ENCODE measurements at regions not wholly inside any gene's neighbourhood (a gene's known extent, or its start where the extent isn't known, plus 50 kb on each side); places are given as distances from the start of the nearest gene placed in this dataset.
"Not testable (repeated sequence)": the region's sequence is repeated elsewhere in the genome, so short reads cannot be mapped to it uniquely, and the experiment has no call there.

DNA sequence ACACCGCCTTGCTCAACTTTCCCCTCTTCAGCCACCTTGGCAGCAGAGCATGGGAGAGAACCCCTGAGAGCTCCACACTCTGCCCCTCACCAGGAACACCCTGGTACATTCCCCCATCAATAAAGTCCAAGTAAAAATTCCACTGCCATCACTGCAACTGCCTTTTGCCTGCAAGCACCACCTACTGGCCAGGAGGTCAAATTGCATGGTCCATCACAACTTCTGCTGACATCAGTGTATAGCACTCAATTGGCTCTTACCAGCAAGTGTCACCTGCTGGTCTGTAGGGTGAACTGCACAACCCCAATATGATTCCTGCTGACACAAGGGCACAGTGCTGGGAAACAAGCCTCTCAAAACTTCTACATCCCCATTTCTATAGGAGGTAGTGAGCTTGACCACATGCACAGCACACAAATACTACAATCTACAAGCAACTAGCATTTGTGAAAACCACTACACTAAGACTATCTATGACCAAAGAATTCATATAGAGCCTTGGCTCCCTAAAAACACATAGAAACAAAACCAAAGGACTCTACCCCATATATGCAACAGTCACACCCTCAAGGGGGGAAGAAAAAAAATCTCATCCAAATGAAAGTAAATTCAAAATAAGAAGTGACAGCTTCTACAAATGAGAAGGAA lies 69.2 kb downstream of the FASLG start:
- H3K4me2 ChIP-seq = no peak overlapping the region
- peak in 1 of 2 experiments; percentile 52 for DNase-seq
- TF ChIP-seq, protein P1, sequence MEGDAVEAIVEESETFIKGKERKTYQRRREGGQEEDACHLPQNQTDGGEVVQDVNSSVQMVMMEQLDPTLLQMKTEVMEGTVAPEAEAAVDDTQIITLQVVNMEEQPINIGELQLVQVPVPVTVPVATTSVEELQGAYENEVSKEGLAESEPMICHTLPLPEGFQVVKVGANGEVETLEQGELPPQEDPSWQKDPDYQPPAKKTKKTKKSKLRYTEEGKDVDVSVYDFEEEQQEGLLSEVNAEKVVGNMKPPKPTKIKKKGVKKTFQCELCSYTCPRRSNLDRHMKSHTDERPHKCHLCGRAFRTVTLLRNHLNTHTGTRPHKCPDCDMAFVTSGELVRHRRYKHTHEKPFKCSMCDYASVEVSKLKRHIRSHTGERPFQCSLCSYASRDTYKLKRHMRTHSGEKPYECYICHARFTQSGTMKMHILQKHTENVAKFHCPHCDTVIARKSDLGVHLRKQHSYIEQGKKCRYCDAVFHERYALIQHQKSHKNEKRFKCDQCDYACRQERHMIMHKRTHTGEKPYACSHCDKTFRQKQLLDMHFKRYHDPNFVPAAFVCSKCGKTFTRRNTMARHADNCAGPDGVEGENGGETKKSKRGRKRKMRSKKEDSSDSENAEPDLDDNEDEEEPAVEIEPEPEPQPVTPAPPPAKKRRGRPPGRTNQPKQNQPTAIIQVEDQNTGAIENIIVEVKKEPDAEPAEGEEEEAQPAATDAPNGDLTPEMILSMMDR (conservative IDR thresholded peaks at IDR 0.05) = peak; percentile 80
- no peak for TF ChIP-seq EZH2 (IDR thresholded peaks at IDR 0.05; ENCODE audit: low read depth)
- no TSS peak for BruUV-seq (replicated peaks)
- no peak overlapping the region for H3K27ac ChIP-seq
- ChIA-PET POLR2A (ENCODE audit: unreplicated experiment) (no interaction called here), CTCF (no interaction called here)
- no peaks in the 10 kb centered on the region for H3K4me1 ChIP-seq (replicated peaks; ENCODE audit: insufficient read depth)
- intact Hi-C loops (cut with micrococcal nuclease; ENCODE audit: unreplicated experiment) = no loop called here
- no peaks in the 10 kb centered on the region for H3K27me3 ChIP-seq (ENCODE audit: insufficient read depth, low read depth)
- H4K20me1 ChIP-seq (ENCODE audit: insufficient read depth) = no peaks in the 10 kb centered on the region
- H3K36me3 ChIP-seq (ENCODE audit: low read depth) = no peaks in the 10 kb centered on the region
- peaks cover 8% of the 10 kb centered on the region; the same call in 1 of the 2 replicates for H3K9me3 ChIP-seq (ENCODE audit: insufficient read depth, low read depth)
- no peaks in the 10 kb centered on the region for H3F3A ChIP-seq (ENCODE audit: insufficient read depth, low read depth)
- no peak overlapping the region for H3K4me3 ChIP-seq
- H2AFZ ChIP-seq = no peak overlapping the region
- H3K9me2 ChIP-seq (ENCODE audit: insufficient read depth) = no peaks in the 10 kb centered on the region
- H3K79me2 ChIP-seq (ENCODE audit: low read depth) = no peaks in the 10 kb centered on the region

DNA sequence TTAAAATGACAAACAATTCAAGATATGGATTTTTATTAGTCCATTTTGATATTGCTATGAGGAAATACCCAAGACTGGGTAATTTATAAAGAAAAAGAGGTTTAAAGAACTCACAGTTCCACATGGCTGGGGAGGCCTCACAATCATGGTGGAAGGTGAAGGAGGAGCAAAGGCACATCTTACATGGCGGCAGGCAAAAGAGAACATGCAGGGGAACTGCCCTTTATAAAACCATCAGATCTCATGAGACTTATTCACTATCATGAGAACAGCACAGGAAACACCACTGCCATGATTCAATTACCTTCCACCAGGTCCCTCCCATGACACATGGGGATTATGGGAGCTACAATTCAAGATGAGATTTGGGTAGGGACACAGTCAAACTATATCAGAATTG lies 69.8 kb downstream of the FASLG start:
- H3K4me1 ChIP-seq (replicated peaks; ENCODE audit: insufficient read depth); H3K27me3 ChIP-seq (ENCODE audit: insufficient read depth, low read depth); H3K9me3 ChIP-seq (ENCODE audit: insufficient read depth, low read depth); H3K27ac ChIP-seq; H4K20me1 ChIP-seq (ENCODE audit: insufficient read depth); CTCF ChIA-PET; H2AFZ ChIP-seq; POLR2A ChIA-PET (ENCODE audit: unreplicated experiment); H3K4me3 ChIP-seq; intact Hi-C loops (cut with micrococcal nuclease; ENCODE audit: unreplicated experiment); H3K9me2 ChIP-seq (ENCODE audit: insufficient read depth); BruUV-seq (replicated peaks); H3K79me2 ChIP-seq (ENCODE audit: low read depth); H3K4me2 ChIP-seq; DNase-seq; H3K36me3 ChIP-seq (ENCODE audit: low read depth); H3F3A ChIP-seq (ENCODE audit: insufficient read depth, low read depth): not testable (repeated sequence)

GRCh38 chr1:172732427-172732826 lies 73.5 kb downstream of the FASLG start:
- Histone ChIP-seq H3K4me1 (replicated peaks; ENCODE audit: insufficient read depth) (no peaks in the 10 kb centered on the region), H3K4me3 (no peak overlapping the region), H3K9me2 (ENCODE audit: insufficient read depth) (no peaks in the 10 kb centered on the region), H3K27me3 (ENCODE audit: insufficient read depth, low read depth) (no peaks in the 10 kb centered on the region), H3K27ac (no peak overlapping the region), H3K9me3 (ENCODE audit: insufficient read depth, low read depth) (peaks cover 8% of the 10 kb centered on the region; the same call in 1 of the 2 replicates), H3K79me2 (ENCODE audit: low read depth) (no peaks in the 10 kb centered on the region), H2AFZ (no peak overlapping the region), H3F3A (ENCODE audit: insufficient read depth, low read depth) (no peaks in the 10 kb centered on the region), H3K36me3 (ENCODE audit: low read depth) (no peaks in the 10 kb centered on the region), H4K20me1 (ENCODE audit: insufficient read depth) (no peaks in the 10 kb centered on the region), H3K4me2 (no peak overlapping the region)
- DNase-seq = no peak
- ChIA-PET POLR2A (ENCODE audit: unreplicated experiment) (no interaction called here), CTCF (interaction anchor here (0.6 to 0.7 kb wide), 4 partner anchors 12 to 520 kb away, joined by 3 to 9 read pairs (median 6); no protein-coding TSS in a partner anchor)
- BruUV-seq (replicated peaks) = no TSS peak
- intact Hi-C loops (cut with micrococcal nuclease; ENCODE audit: unreplicated experiment) = no loop called here
- TF ChIP-seq EZH2 (IDR thresholded peaks at IDR 0.05; ENCODE audit: low read depth) = no peak
- TF ChIP-seq, protein P1 (conservative IDR thresholded peaks at IDR 0.05) = no peak

- Histone ChIP-seq H3K9me3 (ENCODE audit: insufficient read depth, low read depth) (peaks cover 2% of the 10 kb centered on the region; the same call in 1 of the 2 replicates), H3K4me1 (replicated peaks; ENCODE audit: insufficient read depth) (no peaks in the 10 kb centered on the region), H3K9me2 (ENCODE audit: insufficient read depth) (no peaks in the 10 kb centered on the region), H3K36me3 (ENCODE audit: low read depth) (no peaks in the 10 kb centered on the region), H3K4me2 (no peak overlapping the region), H3K27ac (no peak overlapping the region), H2AFZ (no peak overlapping the region), H3K79me2 (ENCODE audit: low read depth) (no peaks in the 10 kb centered on the region), H4K20me1 (ENCODE audit: insufficient read depth) (no peaks in the 10 kb centered on the region), H3K27me3 (ENCODE audit: insufficient read depth, low read depth) (no peaks in the 10 kb centered on the region), H3K4me3 (no peak overlapping the region), H3F3A (ENCODE audit: insufficient read depth, low read depth) (no peaks in the 10 kb centered on the region)
- TF ChIP-seq, protein P1 (conservative IDR thresholded peaks at IDR 0.05) = no peak
- TF ChIP-seq EZH2 (IDR thresholded peaks at IDR 0.05; ENCODE audit: low read depth) = no peak
- CTCF ChIA-PET = no interaction called here
- POLR2A ChIA-PET (ENCODE audit: unreplicated experiment) = no interaction called here
- intact Hi-C loops (cut with micrococcal nuclease; ENCODE audit: unreplicated experiment) = no loop called here
- no TSS peak for BruUV-seq (replicated peaks)
- no peak for DNase-seq
These were observed 74.9 kb downstream of the FASLG start for GRCh38 chr1:172733815-172734214.
